Superior temporal gyrus (tissue), 1 donor: ENCODE measurements at regions not wholly inside any gene's neighbourhood (a gene's known extent, or its start where the extent isn't known, plus 50 kb on each side); places are given as distances from the start of the nearest gene placed in this dataset.
"Not testable (repeated sequence)": the region's sequence is repeated elsewhere in the genome, so short reads cannot be mapped to it uniquely, and the experiment has no call there.

ENCODE experiments used
- DNase-seq: peaks from one replicate; pipeline ENCODE4 v3.0.0-alpha.2; 2016; ENCODE audit errors: extremely low spot score

DNA sequence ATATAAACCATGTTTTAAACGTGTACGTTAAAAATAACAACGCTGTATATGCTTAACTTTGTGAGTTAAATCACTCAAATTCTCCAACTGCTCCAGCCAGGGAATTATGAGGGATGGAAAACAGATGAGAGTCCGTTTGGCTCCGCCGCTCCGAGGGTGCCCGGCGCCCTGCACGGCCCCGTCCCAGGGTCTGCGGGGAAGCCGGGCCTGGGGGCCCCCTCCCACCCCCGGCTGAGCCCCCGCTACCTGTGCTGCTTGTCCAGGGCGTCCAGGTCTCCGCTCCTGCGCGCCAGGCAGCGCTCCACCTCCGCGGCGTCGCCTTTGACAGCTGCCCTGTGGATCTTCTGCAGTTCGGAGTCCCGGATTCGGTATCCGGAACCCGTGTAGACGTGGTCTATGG is 415.5 kb downstream of the FOXD4L4 start:
- not testable (repeated sequence) for DNase-seq

DNA sequence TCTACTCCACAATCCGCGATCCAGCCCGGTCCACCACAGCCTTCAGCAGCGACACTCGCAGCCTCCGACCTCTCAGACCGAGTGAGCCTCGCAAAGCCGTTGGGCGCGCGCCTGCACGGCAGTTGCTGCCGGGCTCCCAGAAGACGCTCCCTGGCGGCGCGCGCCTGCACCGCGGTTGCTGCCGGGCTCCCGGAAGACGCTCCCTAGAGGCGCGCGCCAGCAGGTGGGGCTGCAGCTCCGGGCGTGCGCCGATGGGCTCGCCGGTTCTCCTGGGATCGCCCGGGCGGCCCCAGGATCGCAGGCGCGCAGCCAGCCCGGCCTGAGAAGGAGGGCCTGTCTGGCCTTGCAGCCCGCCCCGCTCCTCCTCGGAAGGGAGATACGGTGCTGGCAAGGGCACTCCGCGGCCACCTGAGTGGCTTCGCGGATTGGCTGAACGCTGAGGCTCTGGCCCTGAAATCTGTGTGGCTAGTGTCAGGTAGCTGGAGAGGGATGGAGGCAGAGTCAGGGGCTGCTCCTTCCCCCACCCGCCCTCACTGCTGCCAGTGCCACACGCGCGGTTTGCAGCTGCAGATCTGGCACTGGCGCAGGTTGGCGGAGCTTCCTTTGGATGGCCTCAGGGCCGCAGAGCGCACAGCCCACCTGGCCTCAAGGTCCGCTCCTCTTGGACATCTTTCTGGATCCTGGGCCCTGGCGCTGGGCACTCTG is 416.2 kb downstream of the FOXD4L4 start:
- peak; percentile 6 for DNase-seq

DNA sequence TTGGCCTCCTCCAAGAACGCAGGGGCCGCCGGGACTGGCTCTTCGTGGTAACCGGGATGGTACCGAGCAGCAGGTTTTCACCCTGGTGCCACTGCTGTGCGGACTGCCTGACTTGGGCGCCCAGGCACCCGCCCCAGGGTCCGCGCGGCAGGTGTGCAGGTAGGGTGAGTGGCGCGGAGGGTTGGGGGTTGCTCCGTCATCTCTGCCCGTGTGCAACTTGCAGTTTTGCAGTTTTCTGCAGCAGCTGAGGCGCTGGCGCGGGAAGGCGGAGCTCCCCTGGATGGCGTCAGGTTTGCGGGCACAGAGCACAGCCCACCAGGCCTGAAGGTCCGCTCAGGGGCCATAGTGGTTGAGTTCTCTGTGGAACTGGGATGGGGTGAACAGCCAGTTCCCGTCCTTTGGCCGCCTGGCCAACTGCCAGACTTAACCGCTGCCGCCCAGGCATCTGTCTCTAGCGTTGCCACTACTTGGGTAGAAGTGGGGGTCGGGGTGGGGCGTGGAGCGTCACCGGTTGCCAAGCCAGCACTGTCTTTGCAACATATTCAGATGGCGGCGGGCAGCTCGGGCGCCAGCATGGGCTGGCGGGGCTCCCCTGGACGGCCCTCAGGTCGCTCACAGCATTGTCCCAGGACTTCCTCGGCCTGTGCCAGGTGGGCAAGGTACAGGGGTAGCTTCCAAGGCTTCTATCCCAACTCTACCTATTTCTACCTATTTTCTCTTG is 417.2 kb downstream of the FOXD4L4 start:
- DNase-seq: not testable (repeated sequence)

DNA sequence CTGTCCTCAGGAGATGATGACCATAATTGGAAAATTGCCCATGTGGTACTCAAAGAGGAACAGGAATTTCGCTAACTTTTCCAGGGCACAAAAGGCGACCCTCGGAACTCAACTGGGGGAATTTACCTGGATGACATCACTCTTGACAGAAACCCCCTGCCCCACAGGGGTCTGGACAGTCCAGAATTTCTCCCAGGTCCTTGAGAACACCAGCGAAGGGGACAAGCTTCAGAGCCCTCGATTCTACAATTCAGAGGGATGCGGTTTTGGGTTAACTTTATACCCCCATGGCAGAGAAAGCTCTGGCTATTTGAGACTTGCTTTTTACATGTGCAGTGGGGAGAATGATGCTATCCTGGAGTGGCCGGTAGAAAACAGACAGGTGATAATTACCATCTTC is 445.4 kb downstream of the FOXD4L4 start:
- DNase-seq: not testable (repeated sequence)

DNA sequence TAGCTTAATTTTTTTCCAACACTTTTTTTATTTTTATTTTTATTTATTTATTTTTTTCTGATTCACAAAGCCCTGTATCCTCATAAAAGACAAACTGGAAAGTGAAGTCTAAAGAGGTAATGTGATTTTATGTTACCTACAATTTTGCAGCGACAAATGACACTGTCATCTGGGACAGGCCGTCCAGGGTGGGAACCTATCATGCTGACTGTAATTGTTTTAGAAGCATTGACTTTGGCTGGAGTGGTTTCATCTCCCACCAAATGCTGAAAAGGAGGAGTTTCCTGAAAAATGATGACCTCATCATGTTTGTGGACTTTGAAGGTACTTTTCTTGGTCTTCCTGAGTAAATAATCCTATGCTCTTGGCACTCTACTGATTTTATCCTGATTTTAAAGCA is 446.7 kb downstream of the FOXD4L4 start:
- DNase-seq: not testable (repeated sequence)

DNA sequence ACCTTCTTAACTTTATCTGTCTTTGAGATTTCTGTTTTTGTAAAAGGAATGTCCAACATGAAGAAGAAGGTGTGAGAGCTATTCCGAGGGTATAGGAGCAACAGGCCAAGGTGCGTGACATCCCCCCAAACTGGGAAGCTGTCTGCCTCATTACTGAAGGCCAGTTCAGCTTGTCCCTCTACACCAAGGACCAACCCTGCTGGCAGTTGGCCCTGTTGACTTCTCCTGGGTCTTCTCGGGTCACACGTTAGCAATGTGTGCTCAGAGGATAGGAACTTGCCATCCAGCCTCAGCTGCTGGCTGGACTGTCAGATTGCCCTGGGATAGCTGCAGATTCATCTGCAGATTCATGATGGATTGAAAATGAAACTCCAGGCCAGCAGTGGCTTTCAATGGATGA is 460.3 kb downstream of the FOXD4L4 start:
- DNase-seq: not testable (repeated sequence)

DNA sequence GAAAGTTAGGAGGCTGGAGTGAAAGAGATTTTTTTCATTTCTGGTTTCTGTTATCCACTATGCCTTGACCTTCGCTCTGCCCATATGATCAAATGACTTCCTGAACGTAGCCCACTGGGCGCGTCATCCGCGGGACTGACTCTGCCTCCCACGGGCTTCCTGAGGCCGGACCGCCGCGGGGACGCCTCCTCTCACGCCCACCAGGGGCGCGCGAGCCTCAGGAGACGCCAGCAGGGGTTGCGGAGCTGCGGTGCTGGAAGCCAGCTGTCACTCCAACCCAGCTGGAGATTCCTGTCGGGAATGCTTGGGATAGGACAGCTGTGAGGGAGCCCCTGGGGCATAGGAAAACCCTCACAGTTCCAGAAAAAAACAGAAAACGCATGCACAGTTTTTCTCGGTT is 461.5 kb downstream of the FOXD4L4 start:
- not testable (repeated sequence) for DNase-seq

DNA sequence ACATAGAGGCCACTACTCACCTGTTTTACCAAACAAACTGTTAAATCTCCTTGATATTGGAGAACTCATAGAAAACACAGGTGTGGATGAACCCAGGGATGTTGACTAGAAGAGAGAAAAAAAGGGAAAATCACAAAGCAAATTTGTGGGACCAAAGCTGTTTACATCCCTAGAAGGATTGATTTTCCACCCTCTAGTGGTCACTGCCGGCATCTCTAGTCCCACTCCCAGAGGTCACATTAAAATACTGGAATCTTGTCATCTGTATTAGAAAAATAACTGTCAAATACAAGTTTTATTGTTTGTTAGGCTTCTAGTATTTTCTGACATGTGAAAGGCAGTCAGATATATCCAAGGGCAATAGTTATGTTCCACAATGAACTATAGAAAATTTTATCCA is 469.7 kb downstream of the FOXD4L4 start:
- not testable (repeated sequence) for DNase-seq

DNA sequence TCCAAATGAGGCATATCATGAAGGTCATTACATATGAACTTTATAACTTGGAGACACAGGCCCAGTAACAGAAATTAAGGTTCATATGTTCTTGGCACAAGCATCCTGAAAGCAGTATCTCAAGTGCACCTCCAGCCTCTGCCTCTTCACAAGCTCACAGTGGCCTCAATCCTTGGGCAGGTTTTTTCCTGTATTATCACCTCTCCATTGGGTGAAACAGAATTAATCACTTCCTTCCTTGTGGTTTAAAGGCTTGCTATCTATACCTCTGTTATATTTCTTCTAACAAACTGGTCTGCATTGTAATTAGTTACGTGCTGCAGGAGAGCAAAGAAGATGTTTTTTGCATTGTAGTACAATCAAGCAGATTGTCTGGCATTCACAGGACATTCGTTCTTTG is 471.0 kb downstream of the FOXD4L4 start:
- DNase-seq: not testable (repeated sequence)

DNA sequence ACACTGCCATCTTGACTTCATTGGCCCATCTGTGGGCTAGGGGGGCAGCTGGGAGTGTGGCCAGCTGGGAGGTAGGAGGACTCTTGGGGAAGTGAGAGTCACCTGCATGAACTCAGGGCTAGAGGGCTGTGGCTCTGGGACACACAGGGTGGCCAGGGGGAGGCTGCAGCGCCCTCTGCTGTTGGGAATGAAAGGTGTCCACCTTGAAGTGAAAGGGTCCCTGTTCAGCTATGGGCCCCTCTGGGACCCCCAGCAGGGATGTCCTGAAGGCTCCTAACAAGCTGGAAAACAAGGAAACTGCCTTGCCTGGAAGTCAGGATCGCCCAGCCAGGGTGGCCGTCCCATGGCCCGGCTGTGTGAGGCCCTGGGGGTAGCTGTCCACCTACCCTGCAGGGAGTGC is 507.8 kb downstream of the FOXD4L4 start:
- DNase-seq: not testable (repeated sequence)

DNA sequence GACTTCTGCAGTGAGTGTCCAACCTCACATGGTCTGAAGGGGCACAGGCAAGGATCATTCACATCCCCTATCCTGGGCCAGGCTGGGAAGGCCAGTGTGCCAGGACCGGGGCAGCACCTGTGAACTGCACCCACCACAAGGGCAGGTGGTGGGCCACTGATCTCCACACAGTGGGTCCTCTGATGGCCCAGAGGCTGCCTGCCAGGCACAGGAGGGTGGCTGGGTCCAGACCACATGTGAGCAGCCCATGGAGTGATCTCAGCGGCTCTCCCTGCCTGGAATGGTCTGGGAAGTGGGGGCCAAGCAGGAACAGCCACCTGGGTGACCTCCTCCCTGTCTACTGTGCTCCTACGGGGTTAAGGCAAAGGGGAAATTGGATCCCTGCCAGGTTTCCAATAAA is 508.5 kb downstream of the FOXD4L4 start:
- DNase-seq: not testable (repeated sequence)

DNA sequence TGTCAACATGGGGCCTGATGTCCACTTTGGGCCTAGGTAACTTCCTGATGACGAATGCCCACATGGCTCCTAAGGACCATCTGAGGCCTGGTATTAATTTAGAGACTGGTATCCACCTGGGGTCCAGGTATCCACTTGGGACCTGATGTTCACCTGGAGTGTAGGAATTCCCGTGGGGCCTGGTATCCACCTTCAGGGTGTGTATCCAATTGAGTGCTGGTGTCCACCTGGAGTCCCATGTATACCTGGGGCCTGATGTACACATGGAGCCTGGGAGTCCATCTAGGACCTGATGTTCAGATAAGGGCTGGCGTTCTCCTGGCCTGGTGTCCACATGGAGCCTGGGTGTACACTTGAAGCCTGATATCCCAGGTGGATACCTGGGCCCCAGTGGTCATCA is 520.6 kb downstream of the FOXD4L4 start:
- not testable (repeated sequence) for DNase-seq

DNA sequence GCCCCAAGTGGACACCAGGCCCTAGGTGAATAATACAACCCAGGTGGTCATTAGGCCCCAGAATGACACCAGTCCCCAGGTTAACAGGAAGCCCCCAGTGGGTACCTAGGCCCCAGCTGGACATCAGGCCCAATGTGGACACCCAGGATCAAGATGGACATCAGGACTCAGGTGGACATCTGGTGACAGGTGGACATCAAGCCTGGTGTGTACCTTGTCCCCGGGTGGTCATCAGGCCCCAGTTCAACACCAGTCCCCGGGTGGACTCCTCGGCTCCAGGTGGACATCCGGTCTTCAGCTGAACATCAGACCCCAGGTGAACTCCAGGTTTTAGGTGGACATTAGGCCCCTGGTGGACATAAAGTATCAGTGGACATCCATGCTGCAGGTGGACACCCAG is 524.6 kb downstream of the FOXD4L4 start:
- DNase-seq: not testable (repeated sequence)

DNA sequence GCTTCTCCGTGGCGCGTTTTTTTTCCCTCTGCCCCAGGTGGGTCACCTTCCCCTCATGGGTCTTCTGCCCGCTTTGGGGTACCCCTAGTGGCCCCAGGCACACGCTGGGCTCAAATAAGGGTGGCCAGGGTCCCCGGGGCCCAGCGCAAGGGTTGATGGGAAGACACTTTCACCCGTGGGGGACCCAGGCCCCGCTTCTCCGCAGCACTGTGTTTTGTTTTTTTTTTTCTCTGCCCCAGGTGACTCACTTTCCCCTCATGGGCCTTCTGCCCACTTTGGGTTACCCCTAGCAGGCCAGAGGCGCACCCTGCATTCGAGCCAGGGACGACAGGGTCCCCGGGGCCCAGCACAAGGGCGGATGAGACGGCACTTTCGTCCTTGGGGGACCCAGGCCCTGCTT is 526.7 kb downstream of the FOXD4L4 start:
- DNase-seq: not testable (repeated sequence)

DNA sequence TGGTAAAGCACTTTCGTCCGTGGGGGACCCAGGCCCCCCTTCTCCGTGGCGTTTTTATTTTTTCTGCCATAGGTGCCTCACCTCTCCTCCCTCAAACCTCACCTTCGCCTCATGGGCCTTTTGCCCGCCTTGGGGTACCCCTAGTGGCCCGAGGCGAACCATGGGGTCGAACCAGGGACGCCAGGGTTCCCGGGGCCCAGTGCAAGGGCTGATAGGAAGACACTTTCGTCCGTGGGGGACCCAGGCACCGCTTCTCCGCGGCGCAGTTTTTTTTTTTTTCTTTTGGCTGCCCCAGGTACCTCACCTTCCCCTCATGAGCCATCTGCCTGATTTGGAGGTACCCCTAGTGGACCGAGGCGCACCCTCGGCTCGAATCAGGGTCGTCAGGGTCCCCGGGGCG is 527.8 kb downstream of the FOXD4L4 start:
- not testable (repeated sequence) for DNase-seq

DNA sequence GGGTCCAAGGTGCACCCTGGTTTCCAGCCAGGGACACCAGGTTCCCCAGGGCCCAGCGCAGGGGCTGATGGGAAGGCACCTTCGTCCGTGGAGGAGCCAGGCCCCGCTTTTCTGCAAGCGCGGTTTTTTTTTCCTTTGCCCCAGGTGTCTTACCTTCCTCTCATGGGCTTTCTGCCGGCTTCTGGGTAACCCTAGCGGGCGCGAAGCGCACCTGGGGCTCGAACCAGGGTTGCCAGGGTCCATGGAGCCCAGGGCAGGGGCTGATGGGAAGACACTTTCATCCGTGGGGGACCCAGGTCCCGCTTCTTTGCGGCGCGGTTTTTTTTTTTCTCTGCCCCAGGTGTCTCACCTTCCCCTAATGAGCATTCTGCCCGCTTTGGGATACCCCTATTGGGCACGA is 529.3 kb downstream of the FOXD4L4 start:
- DNase-seq: not testable (repeated sequence)

DNA sequence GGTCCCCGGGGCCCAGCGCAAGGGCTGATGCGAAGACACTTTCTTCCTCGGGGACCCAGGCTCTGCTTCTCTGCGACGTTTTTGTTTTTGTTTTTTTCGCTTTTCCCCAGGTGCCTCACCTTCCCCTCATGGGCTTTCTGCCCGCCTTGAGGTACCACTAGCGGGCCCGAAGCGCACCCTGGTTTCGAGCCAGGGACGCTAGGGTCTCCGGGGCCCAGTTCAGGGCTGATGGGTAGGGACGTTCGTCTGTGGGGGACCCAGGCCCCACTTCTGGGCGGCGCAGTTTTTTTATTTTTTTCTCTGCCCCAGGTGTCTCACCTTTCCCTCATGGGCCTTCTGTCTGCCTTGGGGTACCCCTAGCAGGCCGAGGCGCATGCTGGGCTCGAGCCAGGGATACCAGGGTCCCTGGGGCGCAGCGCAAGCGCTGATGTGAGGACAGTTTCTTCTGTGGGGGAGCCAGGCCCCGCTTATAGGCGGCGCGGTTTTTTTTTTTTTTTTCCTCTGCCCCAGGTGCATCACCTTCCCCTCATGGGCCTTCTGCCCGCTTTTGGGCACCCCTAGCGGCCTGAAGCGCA is 530.0 kb downstream of the FOXD4L4 start:
- DNase-seq: not testable (repeated sequence)

DNA sequence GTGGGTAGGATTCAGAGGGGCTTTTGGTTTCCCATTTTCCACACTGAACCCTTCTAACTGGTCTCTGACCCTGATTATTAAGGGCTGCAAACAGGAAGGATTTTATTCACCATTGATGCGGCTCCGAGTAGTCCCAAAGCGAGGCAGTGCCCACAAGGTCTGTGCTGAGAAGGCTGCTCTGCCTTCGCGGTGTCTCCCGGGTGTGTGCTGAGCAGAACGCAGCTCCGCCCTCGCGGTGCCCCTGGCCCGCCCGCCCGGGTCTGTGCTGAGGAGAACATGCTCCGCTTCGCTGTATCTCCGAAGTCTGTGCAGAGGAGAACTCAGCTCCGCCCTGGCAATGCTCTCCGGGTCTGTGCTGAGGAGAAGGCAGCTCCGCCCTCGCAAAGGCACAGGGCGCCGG is 530.7 kb downstream of the FOXD4L4 start:
- DNase-seq: not testable (repeated sequence)

DNA sequence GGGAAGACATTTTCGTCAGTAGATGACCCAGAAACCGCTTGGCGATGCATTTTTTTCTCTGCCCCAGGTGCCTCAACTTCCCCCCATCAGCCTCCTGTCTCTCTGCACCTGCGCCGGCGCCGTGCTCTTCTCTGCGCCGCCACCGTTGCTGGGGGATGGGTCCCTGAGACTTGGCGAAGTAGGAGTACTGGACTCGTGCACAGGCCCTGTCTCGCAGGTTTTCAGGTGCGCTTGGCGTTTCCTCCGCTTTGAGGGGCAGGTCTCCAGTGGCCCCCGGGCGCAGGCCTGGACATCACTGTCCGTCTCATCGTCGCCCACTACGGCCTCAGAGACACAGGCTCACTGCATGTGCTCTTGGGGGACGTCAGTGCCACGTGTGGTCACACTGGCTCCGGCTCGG is 532.1 kb downstream of the FOXD4L4 start:
- not testable (repeated sequence) for DNase-seq

DNA sequence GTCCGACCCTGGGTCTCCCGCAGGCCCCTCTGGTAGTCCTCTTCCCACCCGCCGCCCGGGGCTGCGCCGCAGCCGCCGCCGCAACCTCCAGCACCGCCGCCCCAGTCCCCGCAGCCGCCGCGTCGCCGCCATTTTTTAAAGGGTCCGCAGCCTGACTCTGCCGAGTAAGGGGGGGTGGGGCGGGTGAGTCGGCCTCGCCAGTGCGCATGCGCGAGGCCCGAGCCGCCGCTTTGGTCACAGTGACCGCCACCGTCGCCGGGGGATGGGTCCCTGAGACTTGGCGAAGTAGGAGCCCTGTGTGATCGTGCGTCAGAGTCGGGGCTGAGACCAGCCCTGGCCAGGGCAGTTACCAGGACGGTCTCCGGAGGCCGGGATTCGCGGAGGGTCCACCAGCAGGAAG is 532.8 kb downstream of the FOXD4L4 start:
- not testable (repeated sequence) for DNase-seq

DNA sequence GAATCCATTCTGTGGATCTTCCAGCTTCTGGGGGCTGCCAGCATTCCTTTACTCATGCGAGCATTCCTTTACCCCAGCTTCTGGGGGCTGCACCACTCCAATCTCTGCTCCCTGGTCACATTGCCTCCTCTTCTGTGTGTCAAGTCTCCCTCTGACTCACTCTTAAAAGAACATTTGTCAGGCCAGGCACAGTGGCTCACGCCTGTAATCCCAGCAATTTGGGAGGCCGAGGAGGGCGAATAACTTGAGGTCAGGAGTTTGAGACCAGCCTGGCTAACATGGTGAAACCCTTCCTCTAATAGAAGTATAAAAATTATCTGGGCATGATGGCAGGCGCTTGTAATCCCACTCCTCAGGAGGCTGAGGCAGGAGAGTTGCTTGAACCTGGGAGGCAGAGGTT is 541.9 kb downstream of the FOXD4L4 start:
- DNase-seq: not testable (repeated sequence)
